ENCODE measurements at regions not wholly inside any gene's neighbourhood (a gene's known extent, or its start where the extent isn't known, plus 50 kb on each side); places are given as distances from the start of the nearest gene placed in this dataset.

DNA sequence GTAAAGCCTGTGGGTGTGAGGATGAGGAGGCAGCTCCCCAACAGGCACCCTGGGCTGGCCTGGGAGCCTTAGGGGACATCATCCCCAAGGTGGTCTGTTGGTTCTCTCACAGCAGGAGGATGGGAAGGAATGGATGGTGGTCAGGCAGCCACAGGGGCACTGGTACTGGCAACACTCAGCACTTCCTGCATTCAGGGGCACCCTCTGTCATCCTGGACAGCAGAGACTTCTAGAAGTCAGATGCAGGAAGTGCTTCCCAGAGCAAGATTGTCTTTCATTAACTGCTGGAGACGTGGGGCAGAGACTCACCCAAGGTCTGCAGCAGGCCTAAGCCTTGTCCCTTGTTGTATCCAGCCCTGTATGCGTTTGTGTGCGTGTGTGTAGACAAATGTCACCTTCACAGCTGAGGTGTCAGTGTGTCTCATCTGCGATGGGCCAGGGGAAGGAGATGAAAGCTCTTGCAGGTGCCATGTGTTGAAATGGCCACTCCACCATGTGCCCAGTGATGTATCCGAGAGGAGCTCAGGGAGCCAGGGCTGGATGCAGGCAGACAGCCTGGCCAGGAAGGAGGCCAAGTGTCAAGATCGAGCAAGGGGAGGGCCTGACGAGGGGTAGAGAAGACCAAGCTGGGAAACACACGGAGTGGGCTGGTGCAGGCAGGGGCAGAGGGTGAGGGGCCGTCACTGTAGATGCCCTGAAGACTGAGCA, 85.1 kb downstream of the PITPNM2 start:
- H3K27me3 ChIP-seq (ENCODE audit: control insufficient read depth in 2 of 2, insufficient read depth in 1 of 2, low read length in 1 of 2) = no peaks in the 10 kb centered on the region
- H3K9me3 ChIP-seq (ENCODE audit: control insufficient read depth in 2 of 2, insufficient read depth in 1 of 2, low read length in 1 of 2) = peaks cover 0 to 3% of the 10 kb centered on the region in 2 donors
- peak overlapping the region; percentile 21 to 33 for H3K4me3 ChIP-seq (ENCODE audit: low read length in 2 of 2)
- peak overlapping the region; percentile 90 to 99 for H3K27ac ChIP-seq (ENCODE audit: low read depth in 1 of 2, low read length in 1 of 2)
- WGBS = 53% methylated on average over 9 of the region's 9 CpGs
- DNase-seq (ENCODE audit: low read depth in 6 of 9, low spot score in 9 of 9) = peak in 1 of 9 donors; percentile 67
- H3K36me3 ChIP-seq (ENCODE audit: control insufficient read depth in 2 of 2, insufficient read depth in 2 of 2, low read length in 1 of 2) = peaks cover 43 to 84% of the 10 kb centered on the region in 2 donors
- peaks cover 89 to 100% of the 10 kb centered on the region in 2 donors for H3K4me1 ChIP-seq (ENCODE audit: control insufficient read depth in 2 of 2, insufficient read depth in 2 of 2, low read length in 2 of 2)

DNA sequence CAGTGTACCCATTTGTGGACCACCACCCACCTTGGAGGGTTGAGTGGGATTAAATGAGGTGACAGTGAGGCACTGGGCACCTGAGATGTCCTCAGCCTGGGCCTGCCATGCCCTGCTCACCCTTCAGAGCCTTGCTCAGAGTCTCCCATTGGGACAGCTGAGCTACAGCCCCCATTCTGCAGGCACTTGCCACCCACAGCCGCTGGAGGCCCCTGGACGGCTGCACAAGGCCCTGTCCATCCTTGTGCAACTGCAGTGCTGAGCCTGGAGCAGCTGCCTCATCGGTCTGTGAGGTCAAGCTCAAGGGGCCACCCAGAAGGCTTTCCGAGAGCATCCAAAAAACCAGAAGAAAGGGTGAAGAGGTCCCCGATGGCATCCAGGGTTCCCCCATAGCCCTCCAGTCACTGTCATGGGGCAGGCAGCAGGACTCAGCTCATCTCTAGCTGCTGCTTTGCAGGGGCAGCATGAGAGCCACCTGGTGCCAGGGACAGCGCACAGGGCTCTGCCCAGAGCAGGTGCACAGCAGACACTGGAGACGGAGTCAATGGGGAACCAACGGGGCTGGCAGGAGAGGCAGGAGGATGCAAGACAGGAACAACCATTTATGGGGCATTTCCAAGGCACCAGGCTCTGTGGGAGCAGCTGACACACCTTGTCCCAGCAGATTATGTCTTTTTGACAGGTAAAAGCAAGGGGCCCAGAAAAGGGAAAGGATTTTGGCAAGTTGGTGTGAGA, 84.6 kb downstream of the ARL6IP4 start:
- H3K4me3 ChIP-seq (ENCODE audit: low read length in 2 of 2) = peak overlapping the region; percentile 21 to 33
- peaks cover 0 to 3% of the 10 kb centered on the region in 2 donors for H3K9me3 ChIP-seq (ENCODE audit: control insufficient read depth in 2 of 2, insufficient read depth in 1 of 2, low read length in 1 of 2)
- no peaks in the 10 kb centered on the region for H3K27me3 ChIP-seq (ENCODE audit: control insufficient read depth in 2 of 2, insufficient read depth in 1 of 2, low read length in 1 of 2)
- DNase-seq (ENCODE audit: low read depth in 6 of 9, low spot score in 9 of 9) = peak in 1 of 9 donors; percentile 72
- H3K27ac ChIP-seq (ENCODE audit: low read depth in 1 of 2, low read length in 1 of 2) = peak overlapping the region; percentile 90 to 99
- peaks cover 89 to 100% of the 10 kb centered on the region in 2 donors for H3K4me1 ChIP-seq (ENCODE audit: control insufficient read depth in 2 of 2, insufficient read depth in 2 of 2, low read length in 2 of 2)
- peaks cover 38 to 84% of the 10 kb centered on the region in 2 donors for H3K36me3 ChIP-seq (ENCODE audit: control insufficient read depth in 2 of 2, insufficient read depth in 2 of 2, low read length in 1 of 2)
- WGBS = 63% methylated on average over 8 of the region's 8 CpGs

DNA sequence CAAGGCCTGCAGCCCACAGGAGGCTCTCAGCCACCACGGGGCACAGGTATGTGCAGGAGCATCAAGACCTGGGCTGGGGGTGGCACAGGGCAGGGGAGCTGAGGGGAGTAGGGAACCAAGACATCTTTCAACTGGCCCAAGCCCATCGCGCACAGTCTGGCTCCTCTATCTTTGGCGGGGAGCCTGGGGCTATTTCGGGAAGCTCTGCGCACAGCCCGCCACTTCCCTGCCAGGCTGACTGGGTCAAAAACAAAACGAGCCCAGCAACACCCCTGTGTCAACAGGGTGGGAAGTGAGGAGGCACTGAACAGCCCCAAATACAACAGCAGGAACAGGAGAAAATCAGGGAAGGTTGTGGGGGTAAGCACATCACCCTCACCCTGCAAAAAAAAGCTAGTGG, 83.9 kb downstream of the ARL6IP4 start:
- peaks cover 89 to 100% of the 10 kb centered on the region in 2 donors for H3K4me1 ChIP-seq (ENCODE audit: control insufficient read depth in 2 of 2, insufficient read depth in 2 of 2, low read length in 2 of 2)
- no peaks in the 10 kb centered on the region for H3K27me3 ChIP-seq (ENCODE audit: control insufficient read depth in 2 of 2, insufficient read depth in 1 of 2, low read length in 1 of 2)
- no peak for DNase-seq (ENCODE audit: low read depth in 6 of 9, low spot score in 9 of 9)
- H3K36me3 ChIP-seq (ENCODE audit: control insufficient read depth in 2 of 2, insufficient read depth in 2 of 2, low read length in 1 of 2) = peaks cover 32 to 83% of the 10 kb centered on the region in 2 donors
- H3K4me3 ChIP-seq (ENCODE audit: low read length in 2 of 2) = peak overlapping the region; percentile 7 to 10
- H3K9me3 ChIP-seq (ENCODE audit: control insufficient read depth in 2 of 2, insufficient read depth in 1 of 2, low read length in 1 of 2) = peaks cover 0 to 3% of the 10 kb centered on the region in 2 donors
- 81% methylated on average over 8 of the region's 8 CpGs for WGBS
- peak overlapping the region; percentile 90 to 99 for H3K27ac ChIP-seq (ENCODE audit: low read depth in 1 of 2, low read length in 1 of 2)

DNA sequence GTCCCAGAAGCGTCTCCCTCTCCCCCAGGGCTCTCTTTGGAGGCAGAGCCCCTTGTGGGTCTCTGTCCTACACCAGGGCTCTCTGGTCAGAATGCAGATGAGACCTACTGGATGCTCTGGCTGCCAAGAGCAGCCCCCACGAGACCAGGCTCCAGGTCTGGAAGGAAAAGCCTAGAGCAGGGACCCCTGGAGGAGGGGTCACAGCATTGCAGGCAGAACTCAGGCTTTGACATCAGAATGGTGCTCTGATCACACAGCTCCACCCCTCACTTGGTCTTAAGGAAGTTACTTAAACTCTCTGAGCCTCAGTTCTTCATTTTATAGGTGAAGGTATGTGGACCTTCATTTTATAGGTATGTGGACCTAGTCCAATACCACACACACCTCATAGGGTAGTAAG, 83.1 kb downstream of the ARL6IP4 start:
- DNase-seq (ENCODE audit: low read depth in 6 of 9, low spot score in 9 of 9) = peak in 4 of 9 donors; percentile 81 to 93 (median 84)
- WGBS = 56% methylated on average over 2 of the region's 2 CpGs
- Histone ChIP-seq H3K27ac (ENCODE audit: low read depth in 1 of 2, low read length in 1 of 2) (peak overlapping the region; percentile 59 to 99), H3K36me3 (ENCODE audit: control insufficient read depth in 2 of 2, insufficient read depth in 2 of 2, low read length in 1 of 2) (peaks cover 36 to 84% of the 10 kb centered on the region in 2 donors), H3K4me3 (ENCODE audit: low read length in 2 of 2) (peak overlapping the region; percentile 2 to 7), H3K4me1 (ENCODE audit: control insufficient read depth in 2 of 2, insufficient read depth in 2 of 2, low read length in 2 of 2) (peaks cover 88 to 100% of the 10 kb centered on the region in 2 donors), H3K9me3 (ENCODE audit: control insufficient read depth in 2 of 2, insufficient read depth in 1 of 2, low read length in 1 of 2) (peaks cover 0 to 3% of the 10 kb centered on the region in 2 donors), H3K27me3 (ENCODE audit: control insufficient read depth in 2 of 2, insufficient read depth in 1 of 2, low read length in 1 of 2) (no peaks in the 10 kb centered on the region)

DNA sequence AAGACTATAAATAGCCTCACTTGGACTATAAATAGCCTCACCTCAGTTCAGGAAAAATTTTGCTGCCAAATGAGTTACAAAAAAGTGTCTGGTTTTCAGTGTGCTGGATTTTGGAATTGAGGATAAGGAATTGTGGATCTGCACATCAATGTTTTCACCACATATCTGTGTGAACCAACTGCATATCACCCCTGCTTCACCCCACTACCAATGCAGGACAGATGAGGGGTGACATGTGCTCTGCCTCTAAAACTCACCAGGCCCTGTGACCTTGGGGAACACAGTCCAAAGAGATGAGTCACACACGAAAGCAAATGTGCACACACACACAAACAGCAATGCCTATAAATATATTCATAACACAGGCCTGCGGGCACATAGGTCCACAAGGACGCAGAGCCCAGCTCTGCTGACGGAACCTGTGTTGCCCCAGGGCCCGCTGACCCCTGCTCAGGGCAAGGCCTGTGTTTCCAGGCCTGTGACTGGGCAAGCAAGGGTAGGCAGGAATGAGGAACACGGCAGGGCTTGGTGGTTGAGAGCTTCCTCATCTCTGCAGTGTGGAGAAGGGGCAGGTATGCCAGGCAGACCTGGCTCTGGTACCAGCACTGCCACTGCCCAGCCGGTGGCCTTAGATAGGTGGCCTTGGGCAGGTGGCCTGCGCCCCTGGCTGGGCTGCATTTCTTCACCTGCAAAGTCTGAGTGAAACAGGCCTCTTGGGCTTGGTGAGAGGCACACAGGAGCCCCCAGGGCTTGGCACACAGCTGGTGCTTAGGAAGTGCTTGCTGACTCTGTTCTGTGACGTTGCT, 82.4 kb downstream of the ARL6IP4 start:
- peaks cover 0 to 3% of the 10 kb centered on the region in 2 donors for H3K9me3 ChIP-seq (ENCODE audit: control insufficient read depth in 2 of 2, insufficient read depth in 1 of 2, low read length in 1 of 2)
- H3K4me3 ChIP-seq (ENCODE audit: low read length in 2 of 2) = peak overlapping the region; percentile 7 to 31
- peaks cover 38 to 87% of the 10 kb centered on the region in 2 donors for H3K36me3 ChIP-seq (ENCODE audit: control insufficient read depth in 2 of 2, insufficient read depth in 2 of 2, low read length in 1 of 2)
- no peaks in the 10 kb centered on the region for H3K27me3 ChIP-seq (ENCODE audit: control insufficient read depth in 2 of 2, insufficient read depth in 1 of 2, low read length in 1 of 2)
- peak in 1 of 9 donors; percentile 36 for DNase-seq (ENCODE audit: low read depth in 6 of 9, low spot score in 9 of 9)
- WGBS = 66% methylated on average over 9 of the region's 9 CpGs
- H3K27ac ChIP-seq (ENCODE audit: low read depth in 1 of 2, low read length in 1 of 2) = peak overlapping the region; percentile 59 to 99
- peaks cover 88 to 100% of the 10 kb centered on the region in 2 donors for H3K4me1 ChIP-seq (ENCODE audit: control insufficient read depth in 2 of 2, insufficient read depth in 2 of 2, low read length in 2 of 2)

DNA sequence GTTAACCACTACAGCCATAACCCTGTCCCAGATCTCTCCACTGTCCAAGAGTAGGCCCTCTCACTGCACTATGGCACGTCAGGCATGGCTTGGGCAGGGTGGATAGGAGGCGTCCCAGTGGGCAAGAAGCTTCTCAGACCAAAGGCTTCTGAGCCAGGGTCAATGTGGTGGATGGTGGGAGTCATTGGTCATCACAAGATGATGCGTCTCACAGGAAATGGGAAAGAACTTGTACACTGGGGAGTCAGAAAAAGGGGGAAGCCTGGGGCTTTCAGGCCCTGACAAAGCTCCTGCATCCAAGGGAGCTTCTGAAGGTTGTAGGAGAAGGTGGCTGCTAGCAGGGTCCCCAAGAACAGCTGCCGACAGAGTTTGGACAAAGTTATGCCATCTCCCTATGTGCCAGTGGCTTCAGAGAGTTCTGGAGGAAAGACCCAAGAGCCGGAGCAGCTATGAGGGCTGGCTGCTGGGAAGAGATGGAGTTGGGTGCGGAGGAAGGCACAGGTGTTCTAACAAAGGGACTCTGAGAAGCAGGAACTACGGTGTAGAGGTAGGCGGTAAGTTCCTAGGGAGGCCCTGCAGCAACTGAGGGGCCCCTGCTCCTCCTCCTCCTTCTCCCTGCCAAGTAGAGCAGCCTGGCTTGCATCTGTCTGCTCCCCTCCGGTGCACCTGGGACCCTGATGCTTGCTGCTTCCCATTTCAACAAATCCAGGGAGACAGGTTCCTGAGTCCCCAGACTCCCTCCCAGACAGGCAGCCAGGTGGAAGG, 81.1 kb downstream of the ARL6IP4 start:
- 58% methylated on average over 9 of the region's 9 CpGs for WGBS
- Histone ChIP-seq H3K27me3 (ENCODE audit: control insufficient read depth in 2 of 2, insufficient read depth in 1 of 2, low read length in 1 of 2) (no peaks in the 10 kb centered on the region), H3K4me3 (ENCODE audit: low read length in 2 of 2) (peak overlapping the region; percentile 2 to 31), H3K27ac (ENCODE audit: low read depth in 1 of 2, low read length in 1 of 2) (peak overlapping the region; percentile 20 to 99), H3K36me3 (ENCODE audit: control insufficient read depth in 2 of 2, insufficient read depth in 2 of 2, low read length in 1 of 2) (peaks cover 45 to 83% of the 10 kb centered on the region in 2 donors), H3K9me3 (ENCODE audit: control insufficient read depth in 2 of 2, insufficient read depth in 1 of 2, low read length in 1 of 2) (peaks cover 0 to 3% of the 10 kb centered on the region in 2 donors), H3K4me1 (ENCODE audit: control insufficient read depth in 2 of 2, insufficient read depth in 2 of 2, low read length in 2 of 2) (peaks cover 81 to 94% of the 10 kb centered on the region in 2 donors)
- peak in 2 of 9 donors; percentile 63 to 77 for DNase-seq (ENCODE audit: low read depth in 6 of 9, low spot score in 9 of 9)

DNA sequence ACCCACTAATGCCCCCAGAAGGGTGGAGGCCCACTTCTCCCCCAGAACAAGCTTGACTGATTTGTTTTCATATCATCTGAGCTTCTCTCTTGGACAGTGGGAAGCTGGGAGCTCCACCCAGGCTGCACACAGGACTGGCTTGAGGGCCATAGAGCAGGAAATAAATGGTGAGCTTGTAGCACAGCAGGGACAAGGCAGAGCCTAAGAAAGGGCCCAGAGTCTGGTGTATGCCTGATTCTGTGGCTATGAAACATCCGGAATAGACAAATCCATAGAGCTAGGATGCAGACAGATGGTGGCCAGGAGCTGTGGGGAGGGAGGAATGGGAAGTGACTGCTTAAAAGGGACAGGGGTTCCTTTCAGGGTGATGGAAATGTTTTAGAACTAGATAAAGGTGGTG, 79.0 kb downstream of the ARL6IP4 start:
- peaks cover 65 to 73% of the 10 kb centered on the region in 2 donors for H3K4me1 ChIP-seq (ENCODE audit: control insufficient read depth in 2 of 2, insufficient read depth in 2 of 2, low read length in 2 of 2)
- H3K36me3 ChIP-seq (ENCODE audit: control insufficient read depth in 2 of 2, insufficient read depth in 2 of 2, low read length in 1 of 2) = peaks cover 44 to 63% of the 10 kb centered on the region in 2 donors
- DNase-seq (ENCODE audit: low read depth in 6 of 9, low spot score in 9 of 9) = no peak
- H3K27ac ChIP-seq (ENCODE audit: low read depth in 1 of 2, low read length in 1 of 2) = peak overlapping the region; percentile 47 to 99
- H3K27me3 ChIP-seq (ENCODE audit: control insufficient read depth in 2 of 2, insufficient read depth in 1 of 2, low read length in 1 of 2) = no peaks in the 10 kb centered on the region
- H3K4me3 ChIP-seq (ENCODE audit: low read length in 2 of 2) = no peak overlapping the region
- WGBS = 80% methylated on average over 1 of the region's 1 CpG
- H3K9me3 ChIP-seq (ENCODE audit: control insufficient read depth in 2 of 2, insufficient read depth in 1 of 2, low read length in 1 of 2) = no peaks in the 10 kb centered on the region

DNA sequence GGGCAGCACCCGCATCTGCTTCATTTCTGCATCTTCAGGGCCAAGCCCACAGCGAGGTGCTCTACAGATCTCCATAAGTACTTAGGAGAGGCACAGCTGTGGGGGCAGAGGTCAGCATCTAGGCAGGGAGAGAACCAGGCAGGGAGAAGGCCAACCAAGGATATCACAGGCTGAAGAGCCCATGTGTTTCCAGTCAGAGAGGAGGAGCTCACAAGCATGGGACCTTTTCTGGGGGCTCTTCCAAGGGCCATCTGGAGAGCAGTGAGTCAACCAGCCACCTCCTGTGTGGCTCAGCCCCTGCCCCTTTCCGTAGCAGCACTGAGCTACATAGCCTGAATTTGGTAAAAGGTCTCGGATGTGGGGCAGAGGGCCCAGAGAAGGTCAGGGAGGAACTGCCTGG, 78.5 kb downstream of the ARL6IP4 start:
- Histone ChIP-seq H3K27me3 (ENCODE audit: control insufficient read depth in 2 of 2, insufficient read depth in 1 of 2, low read length in 1 of 2) (no peaks in the 10 kb centered on the region), H3K4me3 (ENCODE audit: low read length in 2 of 2) (no peak overlapping the region), H3K36me3 (ENCODE audit: control insufficient read depth in 2 of 2, insufficient read depth in 2 of 2, low read length in 1 of 2) (peaks cover 39 to 59% of the 10 kb centered on the region in 2 donors), H3K9me3 (ENCODE audit: control insufficient read depth in 2 of 2, insufficient read depth in 1 of 2, low read length in 1 of 2) (no peaks in the 10 kb centered on the region), H3K27ac (ENCODE audit: low read depth in 1 of 2, low read length in 1 of 2) (peak overlapping the region; percentile 47 to 99), H3K4me1 (ENCODE audit: control insufficient read depth in 2 of 2, insufficient read depth in 2 of 2, low read length in 2 of 2) (peaks cover 60 to 68% of the 10 kb centered on the region in 2 donors)
- DNase-seq (ENCODE audit: low read depth in 6 of 9, low spot score in 9 of 9) = no peak
- 91% methylated on average over 4 of the region's 4 CpGs for WGBS
